ENCODE measurements at regions not wholly inside any gene's neighbourhood (a gene's known extent, or its start where the extent isn't known, plus 50 kb on each side); places are given as distances from the start of the nearest gene placed in this dataset.

GRCh38 chr2:175750195-175750594 is 251.9 kb downstream of the LNPK start:
- no peak overlapping the region for H3K4me3 ChIP-seq
- no peak overlapping the region for H3K4me2 ChIP-seq
- no peaks in the 10 kb centered on the region for H4K20me1 ChIP-seq
- no peak overlapping the region for H3K27ac ChIP-seq
- no peaks in the 10 kb centered on the region; a peak in 2 of 20 replicates for H3K4me1 ChIP-seq
- H3K9me3 ChIP-seq (replicated peaks in 1 of 11): no peaks in the 10 kb centered on the region
- no peaks in the 10 kb centered on the region for H3K27me3 ChIP-seq
- no peak overlapping the region for H3K9ac ChIP-seq
- no peaks in the 10 kb centered on the region for H3K36me3 ChIP-seq
- TF ChIP-seq Cebpa-rat (IDR thresholded peaks at IDR 0.05): no peak

GRCh38 chr2:175745911-175746310 is 256.2 kb downstream of the LNPK start:
- no peak for TF ChIP-seq Cebpa-rat (IDR thresholded peaks at IDR 0.05)
- Histone ChIP-seq H3K36me3 (no peaks in the 10 kb centered on the region), H3K27me3 (no peaks in the 10 kb centered on the region), H3K27ac (no peak overlapping the region), H3K9me3 (replicated peaks in 1 of 11) (no peaks in the 10 kb centered on the region), H3K4me1 (no peaks in the 10 kb centered on the region; a peak in 1 of 20 replicates), H3K4me2 (0 out of 22 replicates have a peak overlapping the region, but pooled peaks of 2 of the 11 experiments have one; percentile 9 to 24), H4K20me1 (no peaks in the 10 kb centered on the region), H3K9ac (no peak overlapping the region), H3K4me3 (no peak overlapping the region)

GRCh38 chr2:175744000-175744399 is 258.1 kb downstream of the LNPK start:
- no peak overlapping the region for H3K4me3 ChIP-seq
- no peaks in the 10 kb centered on the region for H3K9me3 ChIP-seq (replicated peaks in 1 of 11)
- no peak overlapping the region for H3K4me2 ChIP-seq
- no peaks in the 10 kb centered on the region; a peak in 1 of 20 replicates for H3K4me1 ChIP-seq
- H3K36me3 ChIP-seq: no peaks in the 10 kb centered on the region
- no peaks in the 10 kb centered on the region for H4K20me1 ChIP-seq
- H3K27ac ChIP-seq: no peak overlapping the region
- no peak overlapping the region for H3K9ac ChIP-seq
- no peak for TF ChIP-seq Cebpa-rat (IDR thresholded peaks at IDR 0.05)
- no peaks in the 10 kb centered on the region for H3K27me3 ChIP-seq

DNA sequence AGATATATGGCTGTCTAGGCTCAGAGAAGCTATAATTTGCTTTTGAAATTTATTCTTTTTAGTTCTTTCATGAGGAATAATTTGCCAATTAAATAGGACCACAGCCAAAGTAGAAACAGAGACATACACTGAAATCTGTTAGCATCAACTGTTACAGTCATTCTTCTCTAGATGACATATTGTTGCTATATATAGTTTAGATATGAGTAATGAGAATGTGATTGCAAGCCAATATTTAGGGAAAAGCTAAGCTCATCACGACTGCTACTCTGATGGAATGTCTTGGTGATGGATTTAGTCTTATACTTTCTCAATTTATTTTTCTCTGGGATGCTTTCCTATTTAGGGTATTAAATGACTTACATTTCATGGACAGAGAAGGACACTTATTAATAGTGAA is 259.1 kb downstream of the LNPK start:
- no peaks in the 10 kb centered on the region for H3K27me3 ChIP-seq
- H4K20me1 ChIP-seq: no peaks in the 10 kb centered on the region
- no peak overlapping the region for H3K27ac ChIP-seq
- no peaks in the 10 kb centered on the region for H3K9me3 ChIP-seq (replicated peaks in 1 of 11)
- no peaks in the 10 kb centered on the region; a peak in 1 of 20 replicates for H3K4me1 ChIP-seq
- no peaks in the 10 kb centered on the region for H3K36me3 ChIP-seq
- no peak for TF ChIP-seq Cebpa-rat (IDR thresholded peaks at IDR 0.05)
- no peak overlapping the region for H3K9ac ChIP-seq
- H3K4me2 ChIP-seq: no peak overlapping the region
- H3K4me3 ChIP-seq: no peak overlapping the region

DNA sequence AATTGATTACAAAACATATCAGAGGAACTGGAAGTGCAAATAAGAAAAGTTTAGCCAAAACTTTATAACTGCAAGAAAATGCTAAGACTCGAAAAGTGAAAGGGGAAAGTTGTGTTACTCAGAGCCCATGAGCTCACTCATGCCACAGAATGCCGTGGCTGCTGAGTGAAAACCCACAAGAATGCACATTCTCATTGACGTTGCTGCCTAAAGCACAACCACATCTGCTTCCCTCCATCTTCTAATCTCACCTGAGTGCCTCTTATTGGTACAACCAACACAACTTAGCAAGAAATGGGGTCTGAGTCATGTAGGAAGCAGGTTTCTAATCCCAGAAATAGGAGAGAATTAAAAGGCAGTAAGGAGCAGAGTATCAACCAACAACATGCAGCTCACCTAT is 259.7 kb downstream of the LNPK start:
- H3K4me1 ChIP-seq: no peaks in the 10 kb centered on the region; a peak in 1 of 20 replicates
- no peaks in the 10 kb centered on the region for H3K36me3 ChIP-seq
- H3K4me3 ChIP-seq: no peak overlapping the region
- no peak overlapping the region for H3K27ac ChIP-seq
- no peak overlapping the region for H3K9ac ChIP-seq
- no peak for TF ChIP-seq Cebpa-rat (IDR thresholded peaks at IDR 0.05)
- H3K27me3 ChIP-seq: no peaks in the 10 kb centered on the region
- no peaks in the 10 kb centered on the region for H3K9me3 ChIP-seq (replicated peaks in 1 of 11)
- no peaks in the 10 kb centered on the region for H4K20me1 ChIP-seq
- H3K4me2 ChIP-seq: no peak overlapping the region

GRCh38 chr2:175741164-175741563 is 260.9 kb downstream of the LNPK start:
- no peak for TF ChIP-seq Cebpa-rat (IDR thresholded peaks at IDR 0.05)
- H3K4me3 ChIP-seq: no peak overlapping the region
- no peak overlapping the region for H3K27ac ChIP-seq
- no peaks in the 10 kb centered on the region for H3K27me3 ChIP-seq
- no peaks in the 10 kb centered on the region; a peak in 1 of 20 replicates for H3K4me1 ChIP-seq
- H3K9ac ChIP-seq: no peak overlapping the region
- H3K4me2 ChIP-seq: no peak overlapping the region
- H3K9me3 ChIP-seq (replicated peaks in 1 of 11): no peaks in the 10 kb centered on the region
- H3K36me3 ChIP-seq: no peaks in the 10 kb centered on the region
- no peaks in the 10 kb centered on the region for H4K20me1 ChIP-seq

GRCh38 chr2:175737722-175738361 is 264.2 kb downstream of the LNPK start:
- no peak overlapping the region for H3K27ac ChIP-seq
- H3K36me3 ChIP-seq: no peaks in the 10 kb centered on the region
- H3K4me3 ChIP-seq: no peak overlapping the region
- no peaks in the 10 kb centered on the region for H3K4me1 ChIP-seq
- no peak for TF ChIP-seq Cebpa-rat (IDR thresholded peaks at IDR 0.05)
- H4K20me1 ChIP-seq: no peaks in the 10 kb centered on the region
- no peak overlapping the region for H3K4me2 ChIP-seq
- H3K27me3 ChIP-seq: no peaks in the 10 kb centered on the region
- no peak overlapping the region for H3K9ac ChIP-seq
- no peaks in the 10 kb centered on the region for H3K9me3 ChIP-seq (replicated peaks in 1 of 11)

- no peak overlapping the region for H3K9ac ChIP-seq
- no peaks in the 10 kb centered on the region for H4K20me1 ChIP-seq
- no peak overlapping the region for H3K4me3 ChIP-seq
- no peaks in the 10 kb centered on the region; a peak in 2 of 22 replicates for H3K9me3 ChIP-seq (replicated peaks in 1 of 11)
- H3K36me3 ChIP-seq: no peaks in the 10 kb centered on the region
- no peak overlapping the region for H3K4me2 ChIP-seq
- no peak for TF ChIP-seq Cebpa-rat (IDR thresholded peaks at IDR 0.05)
- H3K27ac ChIP-seq: no peak overlapping the region
- no peaks in the 10 kb centered on the region for H3K27me3 ChIP-seq
- no peaks in the 10 kb centered on the region for H3K4me1 ChIP-seq
Observed at GRCh38 chr2:175734686-175735085, 267.4 kb downstream of the LNPK start.

- H3K9me3 ChIP-seq (replicated peaks in 1 of 11): no peaks in the 10 kb centered on the region; a peak in 2 of 22 replicates
- H4K20me1 ChIP-seq: no peaks in the 10 kb centered on the region
- H3K27me3 ChIP-seq: no peaks in the 10 kb centered on the region
- no peak for TF ChIP-seq Cebpa-rat (IDR thresholded peaks at IDR 0.05)
- no peaks in the 10 kb centered on the region for H3K36me3 ChIP-seq
- H3K4me3 ChIP-seq: no peak overlapping the region
- no peak overlapping the region for H3K4me2 ChIP-seq
- no peak overlapping the region for H3K9ac ChIP-seq
- H3K27ac ChIP-seq: no peak overlapping the region
- no peaks in the 10 kb centered on the region for H3K4me1 ChIP-seq
Observed at GRCh38 chr2:175732531-175732930, 269.5 kb downstream of the LNPK start.

DNA sequence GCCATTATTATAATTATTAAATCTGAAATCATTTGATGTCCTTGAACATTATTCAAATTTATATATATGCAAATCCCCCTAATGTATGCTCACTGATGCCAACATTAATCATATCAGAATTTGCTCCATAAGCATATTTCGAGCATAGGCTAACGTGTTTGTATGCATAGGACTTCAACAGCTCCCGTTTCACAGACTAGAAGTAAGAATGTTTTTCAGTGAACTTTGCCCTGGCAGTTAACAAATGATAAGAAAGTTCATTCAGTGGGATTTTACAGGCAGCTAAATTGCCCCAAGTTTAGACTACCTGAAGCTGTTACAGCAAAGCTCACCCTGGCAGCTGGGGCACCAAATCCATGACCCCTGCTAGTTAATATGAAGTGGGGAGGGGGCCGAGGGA is 272.0 kb downstream of the LNPK start:
- no peaks in the 10 kb centered on the region for H3K27me3 ChIP-seq
- H3K9ac ChIP-seq: no peak overlapping the region
- H3K4me1 ChIP-seq: no peaks in the 10 kb centered on the region
- TF ChIP-seq Cebpa-rat (IDR thresholded peaks at IDR 0.05): no peak
- no peak overlapping the region for H3K4me2 ChIP-seq
- no peaks in the 10 kb centered on the region for H4K20me1 ChIP-seq
- no peak overlapping the region for H3K4me3 ChIP-seq
- no peaks in the 10 kb centered on the region for H3K36me3 ChIP-seq
- no peak overlapping the region for H3K27ac ChIP-seq
- H3K9me3 ChIP-seq (replicated peaks in 1 of 11): no peaks in the 10 kb centered on the region; a peak in 2 of 22 replicates

Measured in BLaER1 treated with 17β-estradiol and CSF1 and Interleukin-3, amounts not matched to agents 10 nM and 100 nM (cell line).